ENCODE measurements at regions not wholly inside any gene's neighbourhood (a gene's known extent, or its start where the extent isn't known, plus 50 kb on each side); places are given as distances from the start of the nearest gene placed in this dataset.

GRCh38 chr15:81507831-81508230 is 133.8 kb upstream of the TMC3 start:
- TF ChIP-seq EZH2phosphoT487 (IDR thresholded peaks at IDR 0.05) = no peak
- TF ChIP-seq CTCF (IDR thresholded peaks at IDR 0.05) = no peak
- no peak for TF ChIP-seq EZH2 (IDR thresholded peaks at IDR 0.05)

Data from neural progenitor cell (in vitro differentiated cells).